ENCODE measurements at regions not wholly inside any gene's neighbourhood (a gene's known extent, or its start where the extent isn't known, plus 50 kb on each side); places are given as distances from the start of the nearest gene placed in this dataset.
A peak's percentile ranks its signal among the peaks of the same experiment; 100 is the strongest.

- peak overlapping the region; percentile 97 for H3K27ac ChIP-seq
- in situ Hi-C loops (cut with HindIII; ENCODE audit: low pct_ligation_motif_present, low sequenced_read_pairs): no loop called here
- no peak for TF ChIP-seq CTCF (IDR thresholded peaks at IDR 0.05; ENCODE audit: low read depth, low read length, missing control alignments)
Measured at GRCh38 chr13:104314321-104314720, 1248.1 kb upstream of the SLC10A2 start.

GRCh38 chr13:104310861-104311260, 1244.6 kb upstream of the SLC10A2 start:
- DNase-seq: no peak
- no peak for TF ChIP-seq CTCF (IDR thresholded peaks at IDR 0.05; ENCODE audit: low read depth, low read length, missing control alignments)
- no peak overlapping the region for H3K27ac ChIP-seq
- no peaks in the 10 kb centered on the region for H3K36me3 ChIP-seq (replicated peaks)
- no peak overlapping the region for H3K4me3 ChIP-seq (ENCODE audit: low read depth, low read length)
- in situ Hi-C loops (cut with HindIII; ENCODE audit: low pct_ligation_motif_present, low sequenced_read_pairs): no loop called here
- no peaks in the 10 kb centered on the region for H3K27me3 ChIP-seq (replicated peaks)

More at GRCh38 chr13:104314321-104314720, 1248.1 kb upstream of the SLC10A2 start:
- Histone ChIP-seq H3K27me3 (replicated peaks) (no peaks in the 10 kb centered on the region), H3K4me3 (ENCODE audit: low read depth, low read length) (no peak overlapping the region), H3K36me3 (replicated peaks) (no peaks in the 10 kb centered on the region)
- no peak for DNase-seq

- H3K27me3 ChIP-seq (replicated peaks): no peaks in the 10 kb centered on the region
- TF ChIP-seq CTCF (IDR thresholded peaks at IDR 0.05; ENCODE audit: low read depth, low read length, missing control alignments): no peak
- no peaks in the 10 kb centered on the region for H3K36me3 ChIP-seq (replicated peaks)
- H3K4me3 ChIP-seq (ENCODE audit: low read depth, low read length): no peak overlapping the region
- DNase-seq: no peak
- no peak overlapping the region for H3K27ac ChIP-seq
- in situ Hi-C loops (cut with HindIII; ENCODE audit: low pct_ligation_motif_present, low sequenced_read_pairs): no loop called here
Measured at GRCh38 chr13:104309431-104309830, 1243.2 kb upstream of the SLC10A2 start.

- no peak for DNase-seq
- no peak for TF ChIP-seq CTCF (IDR thresholded peaks at IDR 0.05; ENCODE audit: low read depth, low read length, missing control alignments)
- no peak overlapping the region for H3K4me3 ChIP-seq (ENCODE audit: low read depth, low read length)
- no peaks in the 10 kb centered on the region for H3K36me3 ChIP-seq (replicated peaks)
- in situ Hi-C loops (cut with HindIII; ENCODE audit: low pct_ligation_motif_present, low sequenced_read_pairs): no loop called here
- H3K27me3 ChIP-seq (replicated peaks): no peaks in the 10 kb centered on the region
- no peak overlapping the region for H3K27ac ChIP-seq
Measured at GRCh38 chr13:104301171-104301975, 1235.2 kb upstream of the SLC10A2 start.

- Histone ChIP-seq H3K36me3 (replicated peaks) (no peaks in the 10 kb centered on the region), H3K4me3 (ENCODE audit: low read depth, low read length) (no peak overlapping the region), H3K27ac (no peak overlapping the region), H3K27me3 (replicated peaks) (no peaks in the 10 kb centered on the region)
- DNase-seq: no peak
- no peak for TF ChIP-seq CTCF (IDR thresholded peaks at IDR 0.05; ENCODE audit: low read depth, low read length, missing control alignments)
- in situ Hi-C loops (cut with HindIII; ENCODE audit: low pct_ligation_motif_present, low sequenced_read_pairs): no loop called here
Measured at GRCh38 chr13:104297075-104297474, 1230.9 kb upstream of the SLC10A2 start.

- no peak for DNase-seq
- in situ Hi-C loops (cut with HindIII; ENCODE audit: low pct_ligation_motif_present, low sequenced_read_pairs): no loop called here
- no peak for TF ChIP-seq CTCF (IDR thresholded peaks at IDR 0.05; ENCODE audit: low read depth, low read length, missing control alignments)
Measured at GRCh38 chr13:104296286-104296685, 1230.1 kb upstream of the SLC10A2 start.

More at GRCh38 chr13:104296286-104296685, 1230.1 kb upstream of the SLC10A2 start:
- no peak overlapping the region for H3K4me3 ChIP-seq (ENCODE audit: low read depth, low read length)
- no peak overlapping the region for H3K27ac ChIP-seq
- H3K27me3 ChIP-seq (replicated peaks): no peaks in the 10 kb centered on the region
- H3K36me3 ChIP-seq (replicated peaks): no peaks in the 10 kb centered on the region

Measured in brain microvascular endothelial cell (primary cell).